Fibroblast of mammary gland (primary cell): ENCODE measurements at regions not wholly inside any gene's neighbourhood (a gene's known extent, or its start where the extent isn't known, plus 50 kb on each side); places are given as distances from the start of the nearest gene placed in this dataset.

Experiments
- DNase-seq: peaks from one replicate; pipeline ENCODE4 v3.0.0-alpha.2; 2010; ENCODE audit warnings: low read depth
- H3K4me3 ChIP-seq: 2 replicates; pipeline ENCODE4 v1.5.1; 2011; ENCODE audit warnings: low read depth, mild to moderate bottlenecking, low read length, moderate library complexity; ENCODE audit not compliant: control insufficient read depth
- TF ChIP-seq, protein P1 (sequence below): conservative IDR thresholded peaks from 2 replicates; pipeline ENCODE4 v1.5.1; 2011; ENCODE audit warnings: low read depth, low read length, inconsistent platforms; ENCODE audit not compliant: control insufficient read depth, insufficient read depth

- TF ChIP-seq, protein P1, sequence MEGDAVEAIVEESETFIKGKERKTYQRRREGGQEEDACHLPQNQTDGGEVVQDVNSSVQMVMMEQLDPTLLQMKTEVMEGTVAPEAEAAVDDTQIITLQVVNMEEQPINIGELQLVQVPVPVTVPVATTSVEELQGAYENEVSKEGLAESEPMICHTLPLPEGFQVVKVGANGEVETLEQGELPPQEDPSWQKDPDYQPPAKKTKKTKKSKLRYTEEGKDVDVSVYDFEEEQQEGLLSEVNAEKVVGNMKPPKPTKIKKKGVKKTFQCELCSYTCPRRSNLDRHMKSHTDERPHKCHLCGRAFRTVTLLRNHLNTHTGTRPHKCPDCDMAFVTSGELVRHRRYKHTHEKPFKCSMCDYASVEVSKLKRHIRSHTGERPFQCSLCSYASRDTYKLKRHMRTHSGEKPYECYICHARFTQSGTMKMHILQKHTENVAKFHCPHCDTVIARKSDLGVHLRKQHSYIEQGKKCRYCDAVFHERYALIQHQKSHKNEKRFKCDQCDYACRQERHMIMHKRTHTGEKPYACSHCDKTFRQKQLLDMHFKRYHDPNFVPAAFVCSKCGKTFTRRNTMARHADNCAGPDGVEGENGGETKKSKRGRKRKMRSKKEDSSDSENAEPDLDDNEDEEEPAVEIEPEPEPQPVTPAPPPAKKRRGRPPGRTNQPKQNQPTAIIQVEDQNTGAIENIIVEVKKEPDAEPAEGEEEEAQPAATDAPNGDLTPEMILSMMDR: no peak
- no peak overlapping the region for H3K4me3 ChIP-seq
- no peak for DNase-seq
Measured at GRCh38 chr12:40451661-40452060, 226.9 kb downstream of the LRRK2 start.

GRCh38 chr12:40464121-40464520, 228.1 kb upstream of the CNTN1 start:
- no peak overlapping the region for H3K4me3 ChIP-seq
- no peak for DNase-seq
- TF ChIP-seq, protein P1: no peak

DNA sequence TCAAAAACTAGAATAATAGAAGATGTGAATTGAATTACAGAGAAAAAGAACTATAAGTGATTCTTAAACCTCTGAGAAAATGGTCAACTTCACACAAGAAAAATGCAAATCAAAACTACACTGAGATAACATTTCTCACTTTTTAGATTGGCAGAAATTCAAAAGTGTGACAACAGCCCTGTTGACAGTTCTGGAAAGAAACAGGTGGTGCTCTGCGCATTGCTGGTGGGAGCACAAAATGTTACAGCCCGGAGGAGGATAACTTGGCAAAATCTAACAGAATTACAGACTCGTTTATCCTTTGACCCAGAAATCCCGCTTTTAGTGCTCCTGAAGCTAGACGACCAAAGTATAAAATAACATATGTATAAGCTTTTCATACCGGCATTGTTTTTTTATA, 222.5 kb upstream of the CNTN1 start:
- TF ChIP-seq, protein P1: no peak
- H3K4me3 ChIP-seq: no peak overlapping the region
- no peak for DNase-seq

DNA sequence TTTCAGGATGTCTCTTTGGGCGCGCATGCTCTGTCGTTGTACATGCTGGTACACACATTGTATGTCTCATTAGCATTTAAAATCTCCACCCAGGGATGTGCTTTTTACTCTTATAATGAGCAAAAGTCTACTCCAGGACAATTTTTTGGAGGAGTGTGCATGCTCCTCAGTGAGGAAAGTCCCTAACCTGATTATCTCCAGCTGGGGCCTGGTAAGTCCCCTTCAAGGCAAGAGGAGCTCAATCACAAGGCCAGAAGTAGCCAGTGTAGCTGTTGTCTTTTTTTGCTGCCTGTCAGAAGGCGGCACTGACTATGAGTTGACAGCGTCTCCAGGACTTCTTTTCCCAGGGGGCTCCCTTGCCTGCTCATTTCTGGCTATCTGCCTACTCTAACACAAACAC, 218.3 kb upstream of the CNTN1 start:
- TF ChIP-seq, protein P1: no peak
- no peak for DNase-seq

GRCh38 chr12:40474630-40475029, 217.6 kb upstream of the CNTN1 start:
- DNase-seq: no peak
- H3K4me3 ChIP-seq: no peak overlapping the region
- TF ChIP-seq, protein P1: no peak

More for the DNA sequence above, 218.3 kb upstream of the CNTN1 start:
- H3K4me3 ChIP-seq: no peak overlapping the region

- DNase-seq: no peak
- TF ChIP-seq, protein P1: no peak
Measured at GRCh38 chr12:40499856-40500255, 192.4 kb upstream of the CNTN1 start.

GRCh38 chr12:40502322-40502721, 189.9 kb upstream of the CNTN1 start:
- no peak overlapping the region for H3K4me3 ChIP-seq
- no peak for DNase-seq
- TF ChIP-seq, protein P1: no peak

More at GRCh38 chr12:40499856-40500255, 192.4 kb upstream of the CNTN1 start:
- no peak overlapping the region for H3K4me3 ChIP-seq
